Astrocyte of the cerebellum (primary cell): ENCODE measurements at regions not wholly inside any gene's neighbourhood (a gene's known extent, or its start where the extent isn't known, plus 50 kb on each side); places are given as distances from the start of the nearest gene placed in this dataset.
"Not testable (repeated sequence)": the region's sequence is repeated elsewhere in the genome, so short reads cannot be mapped to it uniquely, and the experiment has no call there.

Experiments used
- DNase-seq: peaks from one replicate; pipeline ENCODE4 v3.0.0-alpha.2; 2011; ENCODE audit warnings: low read depth
- H3K4me3 ChIP-seq: 2 replicates; pipeline ENCODE4 v1.5.1; 2011; ENCODE audit warnings: mild to moderate bottlenecking, low read depth, low read length, moderate library complexity
- CTCF ChIP-seq: IDR thresholded peaks from 2 replicates; pipeline ENCODE4 v1.5.1; 2012; ENCODE audit warnings: low read length, low read depth, moderate library complexity, mild to moderate bottlenecking; ENCODE audit errors: missing control alignments
- in situ Hi-C: cut with HindIII; loops from 2 replicates; pipeline ENCODE4 v1.10.0; 2017; ENCODE audit warnings: low sequenced_read_pairs

- in situ Hi-C loops: no loop called here
- TF ChIP-seq CTCF: no peak
- no peak for DNase-seq
- H3K4me3 ChIP-seq: no peak overlapping the region
These were observed 102.9 kb upstream of the KLF13 start for GRCh38 chr15:31223478-31224350.

- H3K4me3 ChIP-seq, in situ Hi-C loops, DNase-seq: not testable (repeated sequence)
These were observed 102.0 kb upstream of the KLF13 start for GRCh38 chr15:31224661-31225060.

DNA sequence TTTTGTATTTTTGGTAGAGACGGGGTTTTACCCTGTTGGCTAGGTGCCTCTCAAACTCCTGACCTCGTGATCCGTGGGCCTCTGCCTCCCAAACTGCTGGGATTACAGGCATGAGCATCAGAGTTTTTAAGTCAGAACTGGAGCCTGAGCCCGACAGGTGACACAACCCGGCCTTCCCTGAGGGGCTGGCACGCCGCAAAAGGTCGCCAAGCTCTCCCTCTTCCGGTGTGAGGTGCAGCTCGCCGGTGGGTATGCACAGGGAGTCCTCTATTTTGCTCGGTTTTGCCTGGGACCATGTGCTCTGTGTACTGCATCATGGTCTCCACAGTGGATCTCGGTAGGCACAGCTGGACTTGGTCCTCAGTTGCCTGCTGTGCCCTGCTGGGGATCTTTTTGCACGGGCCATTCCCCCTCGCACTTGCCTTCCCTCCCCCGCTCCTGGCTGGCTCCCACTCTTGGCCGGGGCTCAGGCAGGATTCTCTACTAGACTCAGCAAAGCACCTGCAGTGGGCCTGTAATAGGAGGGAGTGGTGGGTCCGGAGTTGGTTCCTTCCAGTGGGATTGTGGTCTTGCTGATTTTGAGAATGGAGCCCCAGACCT is 101.2 kb upstream of the KLF13 start:
- in situ Hi-C loops: no loop called here
- H3K4me3 ChIP-seq: no peak overlapping the region
- no peak for TF ChIP-seq CTCF
- no peak for DNase-seq

DNA sequence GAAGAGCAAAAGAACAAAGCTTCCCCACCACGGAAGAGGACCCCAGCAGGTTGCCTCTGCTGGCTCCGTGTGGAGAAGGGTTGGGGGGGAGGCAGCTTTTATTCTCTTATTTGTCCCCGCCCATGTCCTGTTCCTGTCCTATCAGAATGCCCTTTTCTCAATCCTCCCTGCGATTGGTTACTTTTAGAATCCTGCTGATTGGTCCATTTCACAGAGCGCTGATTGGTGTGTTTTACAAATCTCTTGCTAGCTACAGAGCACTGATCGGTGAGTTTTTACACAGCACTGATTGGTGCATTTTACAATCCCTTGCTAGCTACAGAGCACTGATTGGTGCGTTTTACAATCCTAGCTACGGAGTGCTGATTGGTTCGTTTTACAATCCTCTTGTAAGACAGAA is 100.6 kb upstream of the KLF13 start:
- H3K4me3 ChIP-seq: no peak overlapping the region
- in situ Hi-C loops: no loop called here
- TF ChIP-seq CTCF: no peak
- DNase-seq: no peak

- no peak for TF ChIP-seq CTCF
- no peak overlapping the region for H3K4me3 ChIP-seq
- in situ Hi-C loops: no loop called here
- no peak for DNase-seq
These were observed 99.4 kb upstream of the KLF13 start for GRCh38 chr15:31227235-31227634.

DNA sequence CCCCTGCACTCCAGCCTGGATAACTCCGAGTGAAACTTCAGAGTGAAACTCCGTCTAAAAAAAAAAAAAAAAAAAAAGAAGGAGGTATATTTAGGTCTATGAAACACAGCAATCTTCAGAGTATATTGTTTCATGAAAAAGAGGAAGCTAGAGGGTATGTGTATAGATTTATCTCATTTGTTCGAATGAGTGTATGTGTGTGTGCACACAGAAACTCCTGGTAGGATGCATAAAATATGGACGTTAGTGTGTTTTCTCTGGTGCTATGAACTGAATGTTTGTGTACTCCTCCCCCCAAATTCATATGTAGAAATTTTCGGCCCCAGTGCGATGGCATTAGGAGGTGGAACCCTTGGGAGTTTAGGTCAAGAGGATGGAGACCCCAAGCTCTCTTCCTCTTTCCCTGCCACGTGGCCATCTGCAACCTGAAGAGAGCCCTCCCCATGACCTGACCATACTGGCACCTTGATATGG is 98.6 kb upstream of the KLF13 start:
- H3K4me3 ChIP-seq: no peak overlapping the region
- no peak for DNase-seq
- in situ Hi-C loops: no loop called here
- TF ChIP-seq CTCF: no peak
